ENCODE measurements at regions not wholly inside any gene's neighbourhood (a gene's known extent, or its start where the extent isn't known, plus 50 kb on each side); places are given as distances from the start of the nearest gene placed in this dataset.

DNA sequence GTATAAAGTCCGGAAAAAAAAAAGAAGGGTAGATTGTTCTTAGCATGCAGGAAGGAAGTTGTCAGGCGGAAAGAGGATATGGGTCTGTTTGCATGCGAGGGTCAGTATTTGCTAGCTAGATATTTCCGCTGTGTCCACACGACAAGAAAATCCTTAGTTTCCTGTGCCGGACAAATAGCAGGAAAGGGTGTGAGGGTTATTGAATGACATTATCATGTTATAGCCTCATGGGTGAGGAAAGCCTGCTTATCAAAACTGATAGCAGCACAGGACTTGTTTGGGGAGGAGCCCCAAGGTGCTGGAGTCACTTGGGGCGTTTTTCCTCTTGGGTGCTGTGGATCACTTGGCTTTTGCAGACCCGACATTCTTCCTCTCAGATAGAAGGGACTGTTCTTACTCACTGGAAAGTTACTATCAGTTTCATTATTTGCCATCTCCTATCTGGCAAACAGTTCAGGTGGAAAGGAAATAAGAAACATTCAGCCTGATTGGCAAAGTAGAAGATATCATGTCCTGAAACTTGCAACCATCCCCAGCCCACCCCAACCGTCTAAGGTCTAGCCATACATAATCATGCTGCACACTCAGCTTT lies 127.2 kb upstream of the DPH6 start:
- TF ChIP-seq, protein P1, sequence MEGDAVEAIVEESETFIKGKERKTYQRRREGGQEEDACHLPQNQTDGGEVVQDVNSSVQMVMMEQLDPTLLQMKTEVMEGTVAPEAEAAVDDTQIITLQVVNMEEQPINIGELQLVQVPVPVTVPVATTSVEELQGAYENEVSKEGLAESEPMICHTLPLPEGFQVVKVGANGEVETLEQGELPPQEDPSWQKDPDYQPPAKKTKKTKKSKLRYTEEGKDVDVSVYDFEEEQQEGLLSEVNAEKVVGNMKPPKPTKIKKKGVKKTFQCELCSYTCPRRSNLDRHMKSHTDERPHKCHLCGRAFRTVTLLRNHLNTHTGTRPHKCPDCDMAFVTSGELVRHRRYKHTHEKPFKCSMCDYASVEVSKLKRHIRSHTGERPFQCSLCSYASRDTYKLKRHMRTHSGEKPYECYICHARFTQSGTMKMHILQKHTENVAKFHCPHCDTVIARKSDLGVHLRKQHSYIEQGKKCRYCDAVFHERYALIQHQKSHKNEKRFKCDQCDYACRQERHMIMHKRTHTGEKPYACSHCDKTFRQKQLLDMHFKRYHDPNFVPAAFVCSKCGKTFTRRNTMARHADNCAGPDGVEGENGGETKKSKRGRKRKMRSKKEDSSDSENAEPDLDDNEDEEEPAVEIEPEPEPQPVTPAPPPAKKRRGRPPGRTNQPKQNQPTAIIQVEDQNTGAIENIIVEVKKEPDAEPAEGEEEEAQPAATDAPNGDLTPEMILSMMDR (IDR thresholded peaks at IDR 0.05), result no peak
- TF ChIP-seq POLR2A (IDR thresholded peaks at IDR 0.05) (no peak), EP300 (IDR thresholded peaks at IDR 0.05) (no peak)

Data from gastroesophageal sphincter (tissue), 3 donors.